ENCODE measurements at regions not wholly inside any gene's neighbourhood (a gene's known extent, or its start where the extent isn't known, plus 50 kb on each side); places are given as distances from the start of the nearest gene placed in this dataset.

DNA sequence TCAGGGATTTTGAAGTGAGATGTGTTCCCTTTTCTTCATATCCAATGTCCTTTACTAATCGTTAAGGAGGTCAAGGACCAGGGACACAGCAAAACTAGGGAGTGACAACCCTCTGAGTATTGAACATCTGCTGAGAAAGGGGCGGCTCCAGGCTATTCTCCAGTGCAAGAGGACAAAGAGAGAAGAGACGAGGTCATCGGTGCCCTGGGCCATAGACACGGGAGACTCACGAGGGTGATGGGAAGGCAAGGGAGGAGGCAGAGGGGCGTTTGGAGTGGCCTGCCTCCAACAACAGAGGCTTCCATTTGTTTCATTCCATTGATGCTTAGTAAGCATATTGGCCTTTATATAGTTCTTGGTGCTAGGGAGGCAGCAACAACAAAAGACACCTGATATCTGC is 268.4 kb downstream of the CXCL12 start:
- TF ChIP-seq, protein P1, sequence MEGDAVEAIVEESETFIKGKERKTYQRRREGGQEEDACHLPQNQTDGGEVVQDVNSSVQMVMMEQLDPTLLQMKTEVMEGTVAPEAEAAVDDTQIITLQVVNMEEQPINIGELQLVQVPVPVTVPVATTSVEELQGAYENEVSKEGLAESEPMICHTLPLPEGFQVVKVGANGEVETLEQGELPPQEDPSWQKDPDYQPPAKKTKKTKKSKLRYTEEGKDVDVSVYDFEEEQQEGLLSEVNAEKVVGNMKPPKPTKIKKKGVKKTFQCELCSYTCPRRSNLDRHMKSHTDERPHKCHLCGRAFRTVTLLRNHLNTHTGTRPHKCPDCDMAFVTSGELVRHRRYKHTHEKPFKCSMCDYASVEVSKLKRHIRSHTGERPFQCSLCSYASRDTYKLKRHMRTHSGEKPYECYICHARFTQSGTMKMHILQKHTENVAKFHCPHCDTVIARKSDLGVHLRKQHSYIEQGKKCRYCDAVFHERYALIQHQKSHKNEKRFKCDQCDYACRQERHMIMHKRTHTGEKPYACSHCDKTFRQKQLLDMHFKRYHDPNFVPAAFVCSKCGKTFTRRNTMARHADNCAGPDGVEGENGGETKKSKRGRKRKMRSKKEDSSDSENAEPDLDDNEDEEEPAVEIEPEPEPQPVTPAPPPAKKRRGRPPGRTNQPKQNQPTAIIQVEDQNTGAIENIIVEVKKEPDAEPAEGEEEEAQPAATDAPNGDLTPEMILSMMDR (IDR thresholded peaks at IDR 0.05; ENCODE audit: low read depth, low read length): no peak
- TF ChIP-seq EZH2phosphoT487 (IDR thresholded peaks at IDR 0.05; ENCODE audit: low read depth): no peak
